Activated B cell treated with CpG ODN at 0.5 μM for 24 hours (primary cell): ENCODE measurements at regions not wholly inside any gene's neighbourhood (a gene's known extent, or its start where the extent isn't known, plus 50 kb on each side); places are given as distances from the start of the nearest gene placed in this dataset.

Source experiments
- ATAC-seq: fragments of 200-7000 bp; cut with Tn5 transposase; one replicate; pipeline ENCODE4 v1.10.0; 2021; ENCODE audit warnings: low read depth, mild to moderate bottlenecking, moderate library complexity
- CTCF ChIA-PET: fragments of 350-600 bp; sonication (Branson Sonifier 250); formaldehyde crosslinking; loops from one replicate; lab custom pipeline; 2021; ENCODE audit warnings: antibody characterized with exemption; lab: Charles Lee
- POLR2A ChIA-PET: fragments of 350-600 bp; sonication (Branson Sonifier 250); formaldehyde crosslinking; loops from one replicate; lab custom pipeline; 2021; ENCODE audit warnings: antibody characterized with exemption; lab: Charles Lee
- DNase-seq: peaks from one replicate; pipeline ENCODE4 v3.0.0; 2022
- H3K27ac Mint-ChIP-seq: one replicate; pipeline ENCODE4 v1.8.0; 2020; ENCODE audit warnings: mixed read lengths
- H3K27me3 Mint-ChIP-seq: one replicate; pipeline ENCODE4 v1.8.0; 2021; ENCODE audit warnings: mixed read lengths
- H3K36me3 Mint-ChIP-seq: one replicate; pipeline ENCODE4 v1.8.0; 2021; ENCODE audit warnings: low read depth, mixed read lengths
- H3K4me1 Mint-ChIP-seq: one replicate; pipeline ENCODE4 v1.8.0; 2021; ENCODE audit warnings: mixed read lengths
- H3K4me3 Mint-ChIP-seq: one replicate; pipeline ENCODE4 v1.8.0; 2020; ENCODE audit warnings: mild to moderate bottlenecking, mixed read lengths
- H3K9me3 Mint-ChIP-seq: one replicate; pipeline ENCODE4 v1.8.0; 2020; ENCODE audit warnings: mixed read lengths
- CTCF ChIP-seq: fragments of 200-600 bp; IDR thresholded peaks from one replicate; pipeline ENCODE4 v1.8.0; 2022; ENCODE audit warnings: antibody characterized with exemption, mild to moderate bottlenecking
- intact Hi-C: fragments of 100-400 bp; cut with micrococcal nuclease; formaldehyde crosslinking; loops from one replicate; pipeline ENCODE4 v1.15.1; 2024

- Mint-ChIP-seq H3K27ac (no peak overlapping the region), H3K4me3 (no peak overlapping the region), H3K36me3 (no peaks in the 10 kb centered on the region), H3K4me1 (peaks cover 11% of the 10 kb centered on the region), H3K9me3 (no peaks in the 10 kb centered on the region), H3K27me3 (peaks cover 3% of the 10 kb centered on the region)
- DNase-seq (no peak), ATAC-seq (no peak)
- no peak for TF ChIP-seq CTCF
- ChIA-PET CTCF (no interaction called here), POLR2A (no interaction called here)
- intact Hi-C loops: no loop called here
Measured at GRCh38 chr15:36525430-36525829, 54.0 kb upstream of the CDIN1 start.

- Mint-ChIP-seq H3K27ac (no peak overlapping the region), H3K4me1 (peaks cover 11% of the 10 kb centered on the region), H3K36me3 (no peaks in the 10 kb centered on the region), H3K27me3 (peaks cover 3% of the 10 kb centered on the region), H3K4me3 (no peak overlapping the region), H3K9me3 (no peaks in the 10 kb centered on the region)
- no peak for ATAC-seq
- no peak for TF ChIP-seq CTCF
- intact Hi-C loops: no loop called here
- POLR2A ChIA-PET: interaction anchor here (0.7 kb wide), 1 partner anchor 54 kb away, joined by 5 read pairs; no protein-coding TSS in a partner anchor
- DNase-seq: no peak
- CTCF ChIA-PET: no interaction called here
Measured at GRCh38 chr15:36527235-36528162, 51.9 kb upstream of the CDIN1 start.

GRCh38 chr15:36529296-36530011 is 50.0 kb upstream of the CDIN1 start:
- Mint-ChIP-seq H3K4me1 (peaks cover 11% of the 10 kb centered on the region), H3K9me3 (no peaks in the 10 kb centered on the region)

More at GRCh38 chr15:36529296-36530011, 50.0 kb upstream of the CDIN1 start:
- Mint-ChIP-seq H3K27ac (no peak overlapping the region), H3K36me3 (no peaks in the 10 kb centered on the region), H3K27me3 (peaks cover 3% of the 10 kb centered on the region), H3K4me3 (no peak overlapping the region)
- no peak for TF ChIP-seq CTCF
- ChIA-PET POLR2A (no interaction called here), CTCF (no interaction called here)
- ATAC-seq: peak; percentile 93
- intact Hi-C loops: no loop called here
- no peak for DNase-seq
